AG04450 (cell line): ENCODE measurements at regions not wholly inside any gene's neighbourhood (a gene's known extent, or its start where the extent isn't known, plus 50 kb on each side); places are given as distances from the start of the nearest gene placed in this dataset.
"Not testable (repeated sequence)": the region's sequence is repeated elsewhere in the genome, so short reads cannot be mapped to it uniquely, and the experiment has no call there.

Experiments
- CTCF ChIA-PET: fragments of 300-600, 350-600 bp; formaldehyde crosslinking; extraction: SDS; loops from one replicate; lab custom pipeline; 2022; ENCODE audit warnings: antibody characterized with exemption, inconsistent platforms; lab: Charles Lee
- POLR2A ChIA-PET: fragments of 350-600 bp; formaldehyde crosslinking; extraction: SDS; loops from one replicate; lab custom pipeline; 2021; ENCODE audit warnings: antibody characterized with exemption, inconsistent platforms; lab: Yijun Ruan, JAX
- DNase-seq: peaks from one replicate; pipeline ENCODE4 v3.0.0-alpha.2; 2011; ENCODE audit warnings: low read depth, low spot score
- H3K27ac ChIP-seq: one replicate; pipeline ENCODE4 v1.5.1; 2012; ENCODE audit warnings: low read depth, low read length, control low read depth
- H3K27me3 ChIP-seq: one replicate; pipeline ENCODE4 v1.6.0; 2012; ENCODE audit warnings: low read length; ENCODE audit not compliant: control insufficient read depth, insufficient read depth
- H3K4me3 ChIP-seq: 2 replicates; pipeline ENCODE4 v1.5.1; 2011; ENCODE audit warnings: mild to moderate bottlenecking, low read depth, low read length, control low read depth
- H3K9me3 ChIP-seq: 2 replicates; pipeline ENCODE4 v1.5.1; 2012; ENCODE audit warnings: low read length; ENCODE audit not compliant: control insufficient read depth, insufficient read depth
- CTCF ChIP-seq: IDR thresholded peaks from 2 replicates; pipeline ENCODE4 v1.5.1; 2011; ENCODE audit warnings: low read depth, low read length, control low read depth, inconsistent platforms

GRCh38 chr3:10725846-10726245 lies 90.2 kb upstream of the SLC6A11 start:
- H3K9me3 ChIP-seq, result no peaks in the 10 kb centered on the region
- ChIA-PET CTCF (no interaction called here), POLR2A (no interaction called here)
- H3K27me3 ChIP-seq, result no peaks in the 10 kb centered on the region
- no peak for TF ChIP-seq CTCF
- H3K4me3 ChIP-seq, result no peak overlapping the region
- H3K27ac ChIP-seq, result no peak overlapping the region
- no peak for DNase-seq

DNA sequence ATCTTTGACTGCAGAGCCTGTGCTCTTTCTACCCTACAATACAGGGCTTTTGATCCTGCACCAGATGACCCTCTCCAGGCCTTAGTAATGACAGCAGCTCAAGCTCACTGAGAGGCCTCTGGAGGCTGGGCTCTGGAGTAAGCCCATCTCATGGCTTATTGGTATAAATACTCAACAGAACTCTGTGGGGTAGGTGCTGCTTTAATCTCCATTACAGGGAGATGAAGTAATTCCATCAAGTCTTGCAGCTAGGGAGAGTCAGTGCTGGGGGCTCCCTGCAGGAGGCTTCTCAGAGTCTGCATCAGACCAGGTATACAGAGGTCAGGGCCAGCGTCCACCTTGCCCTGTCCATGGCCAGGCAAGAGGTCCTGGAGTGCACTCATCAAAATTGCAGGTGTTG lies 89.2 kb upstream of the SLC6A11 start:
- TF ChIP-seq CTCF, result no peak
- H3K4me3 ChIP-seq, result no peak overlapping the region
- CTCF ChIA-PET, result no interaction called here
- DNase-seq, result no peak
- no peaks in the 10 kb centered on the region for H3K9me3 ChIP-seq
- H3K27ac ChIP-seq, result no peak overlapping the region
- no peaks in the 10 kb centered on the region for H3K27me3 ChIP-seq
- POLR2A ChIA-PET, result no interaction called here

DNA sequence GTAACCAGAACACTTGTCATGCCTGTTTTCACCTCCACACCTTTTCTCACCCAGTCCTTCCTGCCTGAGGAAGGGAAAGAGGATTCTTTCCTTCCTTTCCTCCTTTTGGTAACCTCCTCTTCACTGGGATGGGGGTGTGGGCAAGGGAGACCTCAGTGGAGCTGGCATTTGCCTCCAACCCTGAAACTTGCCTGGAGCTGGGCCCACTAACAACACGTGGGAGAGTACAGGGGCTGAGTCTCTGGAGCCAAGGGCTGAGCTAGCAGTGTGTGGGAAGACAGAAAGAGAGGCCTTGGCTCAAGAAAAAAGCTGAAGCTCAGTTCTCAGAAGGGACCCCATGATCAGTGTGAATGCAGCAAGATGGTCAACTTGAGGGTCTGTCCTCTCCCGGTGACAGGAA lies 86.6 kb upstream of the SLC6A11 start:
- ChIA-PET POLR2A (no interaction called here), CTCF (interaction anchor here (0.5 to 1.7 kb wide), 2 partner anchors 9 to 330 kb away, joined by 3 to 8 read pairs; no protein-coding TSS in a partner anchor)
- no peak for DNase-seq
- Histone ChIP-seq H3K27me3 (no peaks in the 10 kb centered on the region), H3K4me3 (no peak overlapping the region), H3K9me3 (no peaks in the 10 kb centered on the region), H3K27ac (no peak overlapping the region)
- TF ChIP-seq CTCF, result no peak

GRCh38 chr3:10732292-10732691 lies 83.7 kb upstream of the SLC6A11 start:
- CTCF ChIA-PET, result no interaction called here

GRCh38 chr3:10733297-10733696 lies 82.7 kb upstream of the SLC6A11 start:
- H3K4me3 ChIP-seq, result no peak overlapping the region
- no peaks in the 10 kb centered on the region for H3K9me3 ChIP-seq
- ChIA-PET CTCF (no interaction called here), POLR2A (no interaction called here)
- no peaks in the 10 kb centered on the region for H3K27me3 ChIP-seq
- no peak for DNase-seq
- TF ChIP-seq CTCF, result no peak
- H3K27ac ChIP-seq, result no peak overlapping the region

More at GRCh38 chr3:10732292-10732691, 83.7 kb upstream of the SLC6A11 start:
- POLR2A ChIA-PET, result no interaction called here
- Histone ChIP-seq H3K4me3 (no peak overlapping the region), H3K27ac (no peak overlapping the region), H3K9me3 (no peaks in the 10 kb centered on the region), H3K27me3 (no peaks in the 10 kb centered on the region)
- TF ChIP-seq CTCF, result no peak
- DNase-seq, result no peak

DNA sequence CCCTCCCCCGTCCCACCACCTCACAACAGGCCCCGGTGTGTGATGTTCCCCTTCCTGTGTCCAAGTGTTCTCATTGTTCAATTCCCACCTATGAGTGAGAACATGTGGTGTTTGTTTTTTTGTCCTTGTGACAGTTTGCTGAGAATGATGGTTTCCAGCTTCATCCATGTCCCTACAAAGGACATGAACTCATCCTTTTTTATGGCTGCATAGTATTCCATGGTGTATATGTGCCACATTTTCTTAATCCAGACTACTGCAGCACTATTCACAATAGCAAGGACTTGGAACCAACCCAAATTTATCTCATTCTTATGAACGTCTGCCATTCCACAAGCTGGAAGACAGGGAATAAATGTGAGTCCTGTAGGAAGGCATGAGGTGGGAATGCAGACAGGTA lies 79.6 kb upstream of the SLC6A11 start:
- H3K9me3 ChIP-seq, H3K27ac ChIP-seq, H3K4me3 ChIP-seq, DNase-seq, POLR2A ChIA-PET, H3K27me3 ChIP-seq: not testable (repeated sequence)
- CTCF ChIA-PET, result interaction anchor here (0.5 to 0.6 kb wide), 2 partner anchors 414 to 1284 kb away, joined by 3 read pairs; no protein-coding TSS in a partner anchor
